ENCODE measurements at regions not wholly inside any gene's neighbourhood (a gene's known extent, or its start where the extent isn't known, plus 50 kb on each side); places are given as distances from the start of the nearest gene placed in this dataset.

DNA sequence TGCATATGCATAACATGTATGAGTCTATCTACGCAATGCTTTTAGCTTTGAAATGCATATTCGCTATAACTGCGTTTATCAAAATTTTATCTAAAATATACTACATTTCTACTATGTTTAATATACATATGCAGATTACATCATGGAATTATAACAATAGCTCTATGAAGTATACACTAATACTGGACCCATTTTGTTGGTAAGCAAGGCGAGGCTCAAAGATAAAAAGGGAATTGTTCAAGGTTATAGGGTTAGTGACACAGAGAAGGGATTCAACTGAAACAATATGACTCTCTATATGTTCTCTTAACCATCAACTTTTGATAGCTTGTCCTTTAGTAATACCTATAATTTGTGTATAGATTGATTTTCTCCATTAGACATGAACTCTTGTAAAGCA lies 60.9 kb upstream of the SMIM36 start:
- TF ChIP-seq FOXP2 (optimal IDR thresholded peaks at IDR 0.05; ENCODE audit: borderline replicate concordance, extremely low read depth, extremely low read length, insufficient read depth) (no peak), TAF1 (IDR thresholded peaks at IDR 0.05; ENCODE audit: borderline replicate concordance, insufficient read depth, low read length) (no peak), POLR2AphosphoS5 (IDR thresholded peaks at IDR 0.05; ENCODE audit: low read depth, low read length) (no peak), SIN3A (IDR thresholded peaks at IDR 0.05; ENCODE audit: borderline replicate concordance, insufficient read depth, low read length) (no peak)
- TF ChIP-seq, protein P1, sequence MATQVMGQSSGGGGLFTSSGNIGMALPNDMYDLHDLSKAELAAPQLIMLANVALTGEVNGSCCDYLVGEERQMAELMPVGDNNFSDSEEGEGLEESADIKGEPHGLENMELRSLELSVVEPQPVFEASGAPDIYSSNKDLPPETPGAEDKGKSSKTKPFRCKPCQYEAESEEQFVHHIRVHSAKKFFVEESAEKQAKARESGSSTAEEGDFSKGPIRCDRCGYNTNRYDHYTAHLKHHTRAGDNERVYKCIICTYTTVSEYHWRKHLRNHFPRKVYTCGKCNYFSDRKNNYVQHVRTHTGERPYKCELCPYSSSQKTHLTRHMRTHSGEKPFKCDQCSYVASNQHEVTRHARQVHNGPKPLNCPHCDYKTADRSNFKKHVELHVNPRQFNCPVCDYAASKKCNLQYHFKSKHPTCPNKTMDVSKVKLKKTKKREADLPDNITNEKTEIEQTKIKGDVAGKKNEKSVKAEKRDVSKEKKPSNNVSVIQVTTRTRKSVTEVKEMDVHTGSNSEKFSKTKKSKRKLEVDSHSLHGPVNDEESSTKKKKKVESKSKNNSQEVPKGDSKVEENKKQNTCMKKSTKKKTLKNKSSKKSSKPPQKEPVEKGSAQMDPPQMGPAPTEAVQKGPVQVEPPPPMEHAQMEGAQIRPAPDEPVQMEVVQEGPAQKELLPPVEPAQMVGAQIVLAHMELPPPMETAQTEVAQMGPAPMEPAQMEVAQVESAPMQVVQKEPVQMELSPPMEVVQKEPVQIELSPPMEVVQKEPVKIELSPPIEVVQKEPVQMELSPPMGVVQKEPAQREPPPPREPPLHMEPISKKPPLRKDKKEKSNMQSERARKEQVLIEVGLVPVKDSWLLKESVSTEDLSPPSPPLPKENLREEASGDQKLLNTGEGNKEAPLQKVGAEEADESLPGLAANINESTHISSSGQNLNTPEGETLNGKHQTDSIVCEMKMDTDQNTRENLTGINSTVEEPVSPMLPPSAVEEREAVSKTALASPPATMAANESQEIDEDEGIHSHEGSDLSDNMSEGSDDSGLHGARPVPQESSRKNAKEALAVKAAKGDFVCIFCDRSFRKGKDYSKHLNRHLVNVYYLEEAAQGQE (IDR thresholded peaks at IDR 0.05; ENCODE audit: insufficient read depth in 1 of 2, low read depth in 2 of 2, low read length in 2 of 2): no peak

GRCh38 chr17:55571095-55571494 lies 59.8 kb upstream of the SMIM36 start:
- no peak for TF ChIP-seq SIN3A (IDR thresholded peaks at IDR 0.05; ENCODE audit: borderline replicate concordance, insufficient read depth, low read length)
- no peak for TF ChIP-seq TAF1 (IDR thresholded peaks at IDR 0.05; ENCODE audit: borderline replicate concordance, insufficient read depth, low read length)
- TF ChIP-seq, protein P1 (IDR thresholded peaks at IDR 0.05; ENCODE audit: insufficient read depth in 1 of 2, low read depth in 2 of 2, low read length in 2 of 2): no peak
- no peak for TF ChIP-seq POLR2AphosphoS5 (IDR thresholded peaks at IDR 0.05; ENCODE audit: low read depth, low read length)
- TF ChIP-seq FOXP2 (optimal IDR thresholded peaks at IDR 0.05; ENCODE audit: borderline replicate concordance, extremely low read depth, extremely low read length, insufficient read depth): no peak

- no peak for TF ChIP-seq FOXP2 (optimal IDR thresholded peaks at IDR 0.05; ENCODE audit: borderline replicate concordance, extremely low read depth, extremely low read length, insufficient read depth)
- TF ChIP-seq SIN3A (IDR thresholded peaks at IDR 0.05; ENCODE audit: borderline replicate concordance, insufficient read depth, low read length): no peak
- TF ChIP-seq, protein P1 (IDR thresholded peaks at IDR 0.05; ENCODE audit: insufficient read depth in 1 of 2, low read depth in 2 of 2, low read length in 2 of 2): no peak
- no peak for TF ChIP-seq TAF1 (IDR thresholded peaks at IDR 0.05; ENCODE audit: borderline replicate concordance, insufficient read depth, low read length)
- TF ChIP-seq POLR2AphosphoS5 (IDR thresholded peaks at IDR 0.05; ENCODE audit: low read depth, low read length): no peak
Observed at GRCh38 chr17:55570391-55570790, 59.1 kb upstream of the SMIM36 start.

- no peak for TF ChIP-seq FOXP2 (optimal IDR thresholded peaks at IDR 0.05; ENCODE audit: borderline replicate concordance, extremely low read depth, extremely low read length, insufficient read depth)
- TF ChIP-seq POLR2AphosphoS5 (IDR thresholded peaks at IDR 0.05; ENCODE audit: low read depth, low read length): no peak
- TF ChIP-seq SIN3A (IDR thresholded peaks at IDR 0.05; ENCODE audit: borderline replicate concordance, insufficient read depth, low read length): no peak
- TF ChIP-seq, protein P1 (IDR thresholded peaks at IDR 0.05; ENCODE audit: insufficient read depth in 1 of 2, low read depth in 2 of 2, low read length in 2 of 2): no peak
- TF ChIP-seq TAF1 (IDR thresholded peaks at IDR 0.05; ENCODE audit: borderline replicate concordance, insufficient read depth, low read length): no peak
Observed at GRCh38 chr17:55567240-55568214, 56.3 kb upstream of the SMIM36 start.
